H54 (cell line): ENCODE measurements at regions not wholly inside any gene's neighbourhood (a gene's known extent, or its start where the extent isn't known, plus 50 kb on each side); places are given as distances from the start of the nearest gene placed in this dataset.

ENCODE experiments used
- DNase-seq: peaks from one replicate; pipeline ENCODE4 v3.0.0; 2011; ENCODE audit warnings: low spot score, mixed read lengths; ENCODE audit not compliant: insufficient read length
- FAIRE-seq: peaks from 3 replicates; lab custom pipeline; 2011; peaks lifted over from hg19 to GRCh38; lab: Jason Lieb, UNC
- POLR2A ChIP-seq: IDR thresholded peaks from 2 replicates; pipeline ENCODE4 v1.6.1; 2011; ENCODE audit warnings: low read depth, mild to moderate bottlenecking, low read length

- no peak for FAIRE-seq
- TF ChIP-seq POLR2A = no peak
- no peak for DNase-seq
Observed at GRCh38 chr1:71285529-71285928, 204.7 kb upstream of the ZRANB2 start.

- no peak for TF ChIP-seq POLR2A
- DNase-seq (no peak), FAIRE-seq (no peak)
Observed at GRCh38 chr1:71276466-71276865, 195.6 kb upstream of the ZRANB2 start.

GRCh38 chr1:71273334-71273733 is 192.5 kb upstream of the ZRANB2 start:
- no peak for TF ChIP-seq POLR2A
- no peak for FAIRE-seq
- DNase-seq = no peak

DNA sequence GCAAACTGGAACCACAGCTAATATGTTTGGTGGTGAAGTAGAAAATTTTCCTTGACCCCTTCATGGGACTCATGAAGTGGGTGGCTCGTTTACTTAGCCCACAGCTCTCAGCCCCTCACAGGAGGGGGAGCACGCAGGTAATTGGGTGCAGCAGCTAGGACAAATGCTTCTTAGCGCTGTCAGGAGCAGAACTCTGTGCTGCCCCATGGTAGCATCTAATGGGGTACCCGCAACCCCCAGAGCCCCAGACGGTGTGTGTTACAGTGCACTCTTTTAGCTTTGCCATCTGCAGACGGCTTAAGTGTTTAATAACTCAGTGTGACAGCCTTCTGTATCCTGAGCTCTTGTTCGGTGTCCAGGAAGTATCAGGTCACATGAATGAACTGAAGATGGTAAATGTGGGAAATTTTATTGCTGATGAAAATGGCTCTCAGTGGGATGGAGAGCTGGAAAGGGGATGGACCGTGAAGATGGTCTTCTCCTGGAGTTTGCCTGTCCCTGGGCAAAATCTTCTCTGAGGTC is 189.6 kb upstream of the ZRANB2 start:
- no peak for DNase-seq
- no peak for FAIRE-seq
- no peak for TF ChIP-seq POLR2A

- no peak for TF ChIP-seq POLR2A
- DNase-seq = no peak
- no peak for FAIRE-seq
Observed at GRCh38 chr1:71269818-71270217, 189.0 kb upstream of the ZRANB2 start.

GRCh38 chr1:71269179-71269578 is 188.3 kb upstream of the ZRANB2 start:
- no peak for TF ChIP-seq POLR2A
- DNase-seq (no peak), FAIRE-seq (no peak)

- FAIRE-seq = no peak
- DNase-seq = no peak
- TF ChIP-seq POLR2A = no peak
Observed at GRCh38 chr1:71267220-71267619, 186.4 kb upstream of the ZRANB2 start.

- TF ChIP-seq POLR2A = no peak
- no peak for DNase-seq
- FAIRE-seq = no peak
Observed at GRCh38 chr1:71264039-71264438, 183.2 kb upstream of the ZRANB2 start.

GRCh38 chr1:71262970-71263369 is 182.1 kb upstream of the ZRANB2 start:
- no peak for TF ChIP-seq POLR2A
- FAIRE-seq = no peak
- no peak for DNase-seq

GRCh38 chr1:71252900-71253299 is 172.1 kb upstream of the ZRANB2 start:
- DNase-seq = no peak
- no peak for FAIRE-seq
- TF ChIP-seq POLR2A = no peak

DNA sequence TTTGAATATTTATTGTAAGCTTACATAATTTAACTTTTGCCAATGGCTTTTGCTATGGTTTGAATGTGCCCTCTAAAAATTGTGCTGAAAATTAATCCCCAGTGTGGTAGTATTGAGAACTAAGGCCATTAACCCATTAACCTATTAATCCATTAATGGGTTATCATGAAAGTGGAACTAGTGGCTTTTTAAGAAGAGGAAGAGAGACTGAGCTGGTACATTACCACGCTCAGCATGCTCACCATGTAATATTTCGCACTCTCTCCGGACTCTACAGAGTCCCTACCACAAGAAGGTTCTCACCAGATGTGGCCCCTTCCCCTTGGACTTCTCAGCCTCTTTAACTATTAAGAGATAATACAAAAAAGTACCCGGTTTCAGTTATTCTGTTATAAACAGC is 164.4 kb upstream of the ZRANB2 start:
- TF ChIP-seq POLR2A = no peak
- no peak for DNase-seq
- FAIRE-seq = no peak

GRCh38 chr1:71242239-71242638 is 161.4 kb upstream of the ZRANB2 start:
- DNase-seq = no peak
- no peak for TF ChIP-seq POLR2A
- FAIRE-seq = no peak

DNA sequence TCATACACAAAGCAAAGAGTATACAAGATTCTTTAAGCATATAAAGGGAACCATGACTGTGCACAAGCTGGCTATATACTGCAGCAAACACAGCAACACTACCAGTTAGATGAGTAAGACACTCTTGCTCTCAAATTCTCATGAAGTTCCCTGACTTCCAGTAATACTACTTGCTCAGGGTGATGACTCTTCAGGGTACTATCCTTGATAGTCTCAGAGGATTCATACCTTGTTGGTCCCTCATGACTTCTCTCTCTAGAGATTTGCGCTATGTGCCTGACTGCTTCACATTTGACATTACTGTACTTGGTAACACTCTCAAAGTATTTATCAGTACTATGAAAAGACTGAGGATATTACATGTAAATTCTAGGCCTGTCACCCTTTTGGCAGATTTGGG is 159.8 kb upstream of the ZRANB2 start:
- FAIRE-seq (no peak), DNase-seq (no peak)
- no peak for TF ChIP-seq POLR2A

DNA sequence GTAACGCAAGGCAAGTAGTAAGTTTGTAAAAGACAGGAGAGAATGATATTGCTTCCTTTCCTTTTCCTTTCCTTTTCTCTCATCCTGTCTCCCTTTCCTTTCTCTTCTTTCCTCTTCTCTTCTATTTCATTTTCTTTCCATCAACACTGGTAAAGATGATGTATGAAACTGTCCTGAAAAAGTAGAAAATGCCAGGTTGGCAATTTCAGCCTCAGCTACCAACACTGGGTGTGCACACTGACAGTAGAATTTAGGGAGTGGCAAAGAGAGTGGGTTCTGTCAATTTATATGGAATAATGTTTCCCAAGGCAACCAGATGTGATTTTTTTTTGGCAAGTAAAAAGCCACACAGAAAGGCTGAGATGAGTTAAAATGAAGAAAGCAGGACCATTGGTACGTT is 155.7 kb upstream of the ZRANB2 start:
- no peak for DNase-seq
- FAIRE-seq = no peak
- no peak for TF ChIP-seq POLR2A

DNA sequence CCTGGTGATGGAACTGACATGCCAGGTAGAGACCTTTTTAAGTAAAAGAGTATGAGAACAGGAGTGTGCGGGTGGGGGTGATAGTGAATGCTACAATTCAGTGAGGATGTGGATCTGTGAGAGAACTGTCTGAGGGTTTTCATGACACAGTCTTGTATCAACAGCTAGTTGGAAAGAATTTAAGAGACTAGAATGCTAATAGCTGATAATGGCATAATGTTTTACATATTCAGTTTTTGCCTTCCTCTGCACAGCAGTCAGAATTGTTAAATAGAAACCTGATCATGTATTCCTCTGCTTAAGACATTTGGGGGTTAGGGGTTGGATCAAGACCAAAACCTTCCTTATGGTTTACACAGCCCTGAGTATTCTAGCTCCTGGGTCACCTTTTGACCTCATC is 152.8 kb upstream of the ZRANB2 start:
- no peak for TF ChIP-seq POLR2A
- DNase-seq (no peak), FAIRE-seq (no peak)

GRCh38 chr1:71232786-71233185 is 152.0 kb upstream of the ZRANB2 start:
- no peak for DNase-seq
- no peak for FAIRE-seq
- no peak for TF ChIP-seq POLR2A
